NCI-H187 (cell line): ENCODE measurements at regions not wholly inside any gene's neighbourhood (a gene's known extent, or its start where the extent isn't known, plus 50 kb on each side); places are given as distances from the start of the nearest gene placed in this dataset.

ENCODE experiments used
- DNase-seq, 2 experiments: peaks; one replicate each; lab custom pipeline; 2025; lab: John Stamatoyannopoulos, UW

- no peak for DNase-seq
Measured at GRCh38 chr18:51399491-51400122, 202.1 kb upstream of the MEX3C start.

- DNase-seq = no peak
Measured at GRCh38 chr18:51400721-51401120, 203.2 kb upstream of the MEX3C start.

GRCh38 chr18:51401912-51402311, 204.4 kb upstream of the MEX3C start:
- no peak for DNase-seq

- DNase-seq = no peak
Measured at GRCh38 chr18:51404620-51405019, 207.1 kb upstream of the MEX3C start.

- no peak for DNase-seq
Measured at GRCh38 chr18:51405683-51406477, 208.4 kb upstream of the MEX3C start.

- no peak for DNase-seq
Measured at GRCh38 chr18:51417643-51418483, 220.4 kb upstream of the MEX3C start.

- no peak for DNase-seq
Measured at GRCh38 chr18:51425475-51425874, 228.0 kb upstream of the MEX3C start.

- DNase-seq = no peak
Measured at GRCh38 chr18:51425889-51426288, 228.4 kb upstream of the MEX3C start.

GRCh38 chr18:51426996-51427395, 229.5 kb upstream of the MEX3C start:
- no peak for DNase-seq

- no peak for DNase-seq
Measured at GRCh38 chr18:51429644-51430043, 232.2 kb upstream of the MEX3C start.

GRCh38 chr18:51430538-51430937, 233.1 kb upstream of the MEX3C start:
- no peak for DNase-seq

GRCh38 chr18:51433296-51433695, 235.8 kb upstream of the MEX3C start:
- DNase-seq = no peak

GRCh38 chr18:51433881-51434280, 236.4 kb upstream of the MEX3C start:
- no peak for DNase-seq

- DNase-seq = no peak
Measured at GRCh38 chr18:51437280-51438271, 240.1 kb upstream of the MEX3C start.

GRCh38 chr18:51438797-51439350, 241.4 kb upstream of the MEX3C start:
- DNase-seq = no peak

- no peak for DNase-seq
Measured at GRCh38 chr18:51442012-51442411, 244.5 kb upstream of the MEX3C start.

GRCh38 chr18:51446571-51447210, 249.2 kb upstream of the MEX3C start:
- DNase-seq = no peak

- DNase-seq = no peak
Measured at GRCh38 chr18:51447351-51448342, 250.2 kb upstream of the MEX3C start.

- peak; percentile 5 to 12 for DNase-seq
Measured at GRCh38 chr18:51448949-51449348, 251.5 kb upstream of the MEX3C start.
